Neural cell (in vitro differentiated cells): ENCODE measurements at regions not wholly inside any gene's neighbourhood (a gene's known extent, or its start where the extent isn't known, plus 50 kb on each side); places are given as distances from the start of the nearest gene placed in this dataset.

Experiments used
- H2AFZ ChIP-seq: fragments of 200-600, 300-800 bp; sonication (generic), shearing (Covaris generic); 2 replicates; pipeline ENCODE4 v1.6.0; 2014; ENCODE audit warnings: low read depth, mild to moderate bottlenecking, antibody characterized with exemption, low read length, moderate library complexity
- H3F3A ChIP-seq: fragments of 200-600 bp; shearing (Covaris generic); 2 replicates; pipeline ENCODE4 v1.6.1; 2016; ENCODE audit warnings: mild to moderate bottlenecking, moderate library complexity, mixed read lengths, antibody characterized with exemption, low read length; ENCODE audit not compliant: insufficient read depth, poor library complexity, severe bottlenecking
- H3K27ac ChIP-seq: fragments of 200-600, 300-800 bp; sonication (generic), shearing (Covaris generic); 2 replicates; pipeline ENCODE4 v1.5.1; 2014; ENCODE audit warnings: mild to moderate bottlenecking, low read length, moderate library complexity
- H3K27me3 ChIP-seq: fragments of 300-800, 200-600 bp; sonication (generic), shearing (Covaris generic); 2 replicates; pipeline ENCODE4 v1.6.0; 2014; ENCODE audit warnings: mild to moderate bottlenecking, low read depth, low read length, moderate library complexity; ENCODE audit not compliant: insufficient read depth
- H3K36me3 ChIP-seq: fragments of 300-800, 200-600 bp; sonication (generic), shearing (Covaris generic); 2 replicates; pipeline ENCODE4 v1.5.1; 2014; ENCODE audit warnings: mild to moderate bottlenecking, antibody characterized with exemption, low read length, moderate library complexity; ENCODE audit not compliant: insufficient read depth
- H3K4me2 ChIP-seq: fragments of 300-800, 200-600 bp; sonication (generic), shearing (Covaris generic); 2 replicates; pipeline ENCODE4 v1.6.0; 2014; ENCODE audit warnings: mild to moderate bottlenecking, low read length
- H3K4me3 ChIP-seq: fragments of 300-800, 200-600 bp; sonication (generic), shearing (Covaris generic); 2 replicates; pipeline ENCODE4 v1.5.1; 2014; ENCODE audit warnings: mild to moderate bottlenecking, low read length, moderate library complexity
- H3K79me2 ChIP-seq: fragments of 200-600 bp; shearing (Covaris generic); replicated peaks from 2 replicates; pipeline ENCODE4 v1.6.0; 2014; ENCODE audit warnings: mild to moderate bottlenecking, low read length, moderate library complexity; ENCODE audit not compliant: insufficient read depth
- H3K9ac ChIP-seq: fragments of 300-800, 200-600 bp; sonication (generic), shearing (Covaris generic); 2 replicates; pipeline ENCODE4 v1.6.1; 2016; ENCODE audit warnings: mild to moderate bottlenecking, low read length, mixed read lengths
- H3K9me2 ChIP-seq: fragments of 200-600 bp; shearing (Covaris generic); 2 replicates; pipeline ENCODE4 v1.6.1; 2016; ENCODE audit warnings: mild to moderate bottlenecking, low read length, mixed read lengths; ENCODE audit not compliant: insufficient read depth
- H3K9me3 ChIP-seq: fragments of 200-600, 300-800 bp; sonication (generic), shearing (Covaris generic); 2 replicates; pipeline ENCODE4 v1.6.1; 2016; ENCODE audit warnings: mild to moderate bottlenecking, mixed run types, low read length, moderate library complexity, mixed read lengths
- H4K20me1 ChIP-seq: fragments of 200-600 bp; shearing (Covaris generic); 2 replicates; pipeline ENCODE4 v1.6.1; 2016; ENCODE audit warnings: mild to moderate bottlenecking, mixed run types; ENCODE audit not compliant: insufficient read depth
- CTCF ChIP-seq: fragments of 450-650 bp; IDR thresholded peaks from 2 replicates; pipeline ENCODE4 v1.5.1; 2014; ENCODE audit warnings: antibody characterized with exemption, mild to moderate bottlenecking, moderate library complexity; ENCODE audit not compliant: poor library complexity, severe bottlenecking
- EP300 ChIP-seq: fragments of 450-650 bp; conservative IDR thresholded peaks from 2 replicates; pipeline ENCODE4 v1.6.1; 2014; ENCODE audit warnings: antibody characterized with exemption, mild to moderate bottlenecking, moderate library complexity; ENCODE audit not compliant: poor library complexity, severe bottlenecking
- EZH2 ChIP-seq: fragments of 200-600, 300-800 bp; shearing (Covaris generic), sonication (generic); IDR thresholded peaks from 2 replicates; pipeline ENCODE4 v1.6.1; 2014; ENCODE audit warnings: antibody characterized with exemption, low read length, borderline replicate concordance, mild to moderate bottlenecking; ENCODE audit not compliant: insufficient read depth, poor library complexity, severe bottlenecking
- MXI1 ChIP-seq: fragments of 450-650 bp; conservative IDR thresholded peaks from 2 replicates; pipeline ENCODE4 v1.6.1; 2014; ENCODE audit warnings: antibody characterized with exemption, mild to moderate bottlenecking; ENCODE audit not compliant: poor library complexity, severe bottlenecking
- POLR2AphosphoS5 ChIP-seq: IDR thresholded peaks from 2 replicates; pipeline ENCODE4 v1.6.1; 2012
- RAD21 ChIP-seq: fragments of 450-650 bp; conservative IDR thresholded peaks from 2 replicates; pipeline ENCODE4 v1.6.1; 2014; ENCODE audit warnings: antibody characterized with exemption, mild to moderate bottlenecking, moderate library complexity
- REST ChIP-seq: IDR thresholded peaks from 2 replicates; pipeline ENCODE4 v1.6.1; 2012; ENCODE audit warnings: borderline replicate concordance
- SMC3 ChIP-seq: fragments of 450-650 bp; conservative IDR thresholded peaks from 2 replicates; pipeline ENCODE4 v1.6.1; 2014; ENCODE audit warnings: antibody characterized with exemption, mild to moderate bottlenecking, moderate library complexity; ENCODE audit not compliant: poor library complexity
- TAF1 ChIP-seq: IDR thresholded peaks from 2 replicates; pipeline ENCODE4 v1.6.1; 2012; ENCODE audit warnings: low read depth

- H3K4me3 ChIP-seq, result no peak overlapping the region
- TF ChIP-seq EZH2 (no peak), POLR2AphosphoS5 (no peak), REST (no peak), MXI1 (no peak), SMC3 (no peak), CTCF (no peak), TAF1 (no peak), EP300 (no peak), RAD21 (no peak)
- no peaks in the 10 kb centered on the region for H3K9me2 ChIP-seq
- H3K9me3 ChIP-seq, result no peaks in the 10 kb centered on the region
- no peaks in the 10 kb centered on the region for H3K27me3 ChIP-seq
- H3K27ac ChIP-seq, result no peak overlapping the region
- no peaks in the 10 kb centered on the region for H3K36me3 ChIP-seq
- H4K20me1 ChIP-seq, result no peaks in the 10 kb centered on the region
- no peak overlapping the region for H3K4me2 ChIP-seq
- H2AFZ ChIP-seq, result no peak overlapping the region
- no peaks in the 10 kb centered on the region for H3K79me2 ChIP-seq
- no peaks in the 10 kb centered on the region for H3F3A ChIP-seq
- no peak overlapping the region for H3K9ac ChIP-seq
Observed at GRCh38 chr2:106703161-106703560, 182.8 kb downstream of the ST6GAL2 start.

- TF ChIP-seq EZH2 (no peak), TAF1 (no peak), MXI1 (no peak), RAD21 (no peak), EP300 (no peak), REST (no peak), POLR2AphosphoS5 (no peak), SMC3 (no peak), CTCF (no peak)
- H3K27me3 ChIP-seq, result no peaks in the 10 kb centered on the region
- no peaks in the 10 kb centered on the region for H3K79me2 ChIP-seq
- no peaks in the 10 kb centered on the region for H3F3A ChIP-seq
- no peak overlapping the region for H3K4me2 ChIP-seq
- H3K27ac ChIP-seq, result no peak overlapping the region
- H3K9me2 ChIP-seq, result no peaks in the 10 kb centered on the region
- no peaks in the 10 kb centered on the region for H3K36me3 ChIP-seq
- no peak overlapping the region for H3K9ac ChIP-seq
- H4K20me1 ChIP-seq, result no peaks in the 10 kb centered on the region
- no peak overlapping the region for H2AFZ ChIP-seq
- H3K4me3 ChIP-seq, result no peak overlapping the region
- no peaks in the 10 kb centered on the region for H3K9me3 ChIP-seq
Observed at GRCh38 chr2:106704798-106705197, 181.2 kb downstream of the ST6GAL2 start.
